Tibial nerve (tissue), 3 donors: ENCODE measurements at regions not wholly inside any gene's neighbourhood (a gene's known extent, or its start where the extent isn't known, plus 50 kb on each side); places are given as distances from the start of the nearest gene placed in this dataset.

Experiments
- POLR2A ChIP-seq, 2 donors: fragments of 450-650 bp; IDR thresholded peaks; one replicate each; pipeline ENCODE4 v1.6.1; 2017; ENCODE audit warnings: antibody characterized with exemption in 2 of 2, mild to moderate bottlenecking in 2 of 2, moderate library complexity in 2 of 2
- TF ChIP-seq, protein P1 (sequence below), 5 experiments: fragments of 200-600 bp in 3 of 5; fragments of 450-650 bp in 2 of 5; sonication (generic) in 3 of 5; IDR thresholded peaks; one replicate each; pipeline ENCODE4 v1.5.1; 2016 to 2019; ENCODE audit warnings: antibody characterized with exemption in 5 of 5, mild to moderate bottlenecking in 3 of 5, moderate library complexity in 2 of 5

GRCh38 chr12:91467686-91468085 is 285.1 kb upstream of the DCN start:
- TF ChIP-seq, protein P1, sequence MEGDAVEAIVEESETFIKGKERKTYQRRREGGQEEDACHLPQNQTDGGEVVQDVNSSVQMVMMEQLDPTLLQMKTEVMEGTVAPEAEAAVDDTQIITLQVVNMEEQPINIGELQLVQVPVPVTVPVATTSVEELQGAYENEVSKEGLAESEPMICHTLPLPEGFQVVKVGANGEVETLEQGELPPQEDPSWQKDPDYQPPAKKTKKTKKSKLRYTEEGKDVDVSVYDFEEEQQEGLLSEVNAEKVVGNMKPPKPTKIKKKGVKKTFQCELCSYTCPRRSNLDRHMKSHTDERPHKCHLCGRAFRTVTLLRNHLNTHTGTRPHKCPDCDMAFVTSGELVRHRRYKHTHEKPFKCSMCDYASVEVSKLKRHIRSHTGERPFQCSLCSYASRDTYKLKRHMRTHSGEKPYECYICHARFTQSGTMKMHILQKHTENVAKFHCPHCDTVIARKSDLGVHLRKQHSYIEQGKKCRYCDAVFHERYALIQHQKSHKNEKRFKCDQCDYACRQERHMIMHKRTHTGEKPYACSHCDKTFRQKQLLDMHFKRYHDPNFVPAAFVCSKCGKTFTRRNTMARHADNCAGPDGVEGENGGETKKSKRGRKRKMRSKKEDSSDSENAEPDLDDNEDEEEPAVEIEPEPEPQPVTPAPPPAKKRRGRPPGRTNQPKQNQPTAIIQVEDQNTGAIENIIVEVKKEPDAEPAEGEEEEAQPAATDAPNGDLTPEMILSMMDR (IDR thresholded peaks at IDR 0.05) = no peak
- no peak for TF ChIP-seq POLR2A (IDR thresholded peaks at IDR 0.05)
